OCI-LY1 (cell line): ENCODE measurements at regions not wholly inside any gene's neighbourhood (a gene's known extent, or its start where the extent isn't known, plus 50 kb on each side); places are given as distances from the start of the nearest gene placed in this dataset.

Experiments
- CTCF ChIP-seq: fragments of 200-600 bp; sonication (generic), shearing (Covaris generic); IDR thresholded peaks from 2 replicates; pipeline ENCODE4 v1.5.1; 2017; ENCODE audit warnings: mild to moderate bottlenecking, antibody characterized with exemption, low read length, moderate library complexity, mixed read lengths
- EZH2 ChIP-seq: fragments of 200-600 bp; sonication (generic), shearing (Covaris generic); IDR thresholded peaks from 2 replicates; pipeline ENCODE4 v1.8.0; 2017; ENCODE audit warnings: borderline replicate concordance, mixed run types, mild to moderate bottlenecking, antibody characterized with exemption, low read length, moderate library complexity, mixed read lengths

GRCh38 chr3:107861904-107862303, 228.9 kb downstream of the CD47 start:
- no peak for TF ChIP-seq EZH2
- no peak for TF ChIP-seq CTCF
